Activated naive CD4-positive, alpha-beta T cell treated with anti-CD3 and anti-CD28 coated beads, Interleukin-2, amount 50 U/mL, for 72 hours (primary cell): ENCODE measurements at regions not wholly inside any gene's neighbourhood (a gene's known extent, or its start where the extent isn't known, plus 50 kb on each side); places are given as distances from the start of the nearest gene placed in this dataset.

ENCODE experiments used
- ATAC-seq, 2 donors: fragments of 150-1000 bp; cut with Tn5 transposase; 2 replicates each; pipeline ENCODE4 v1.10.0; 2021; ENCODE audit warnings: mild to moderate bottlenecking in 2 of 2, moderate library complexity in 2 of 2
- DNase-seq, 2 donors: peaks; one replicate each; pipeline ENCODE4 v3.0.0; 2021 to 2022; ENCODE audit warnings: low spot score in 2 of 2
- H3K27ac Mint-ChIP-seq, 2 donors: one replicate each; pipeline ENCODE4 v1.8.0; 2022; ENCODE audit warnings: mild to moderate bottlenecking in 2 of 2, mixed read lengths in 2 of 2
- H3K36me3 Mint-ChIP-seq, 2 donors: one replicate each; pipeline ENCODE4 v1.8.0; 2022; ENCODE audit warnings: mixed read lengths in 2 of 2
- H3K9me3 Mint-ChIP-seq, 2 donors: one replicate each; pipeline ENCODE4 v1.8.0; 2022; ENCODE audit warnings: mixed read lengths in 2 of 2

DNA sequence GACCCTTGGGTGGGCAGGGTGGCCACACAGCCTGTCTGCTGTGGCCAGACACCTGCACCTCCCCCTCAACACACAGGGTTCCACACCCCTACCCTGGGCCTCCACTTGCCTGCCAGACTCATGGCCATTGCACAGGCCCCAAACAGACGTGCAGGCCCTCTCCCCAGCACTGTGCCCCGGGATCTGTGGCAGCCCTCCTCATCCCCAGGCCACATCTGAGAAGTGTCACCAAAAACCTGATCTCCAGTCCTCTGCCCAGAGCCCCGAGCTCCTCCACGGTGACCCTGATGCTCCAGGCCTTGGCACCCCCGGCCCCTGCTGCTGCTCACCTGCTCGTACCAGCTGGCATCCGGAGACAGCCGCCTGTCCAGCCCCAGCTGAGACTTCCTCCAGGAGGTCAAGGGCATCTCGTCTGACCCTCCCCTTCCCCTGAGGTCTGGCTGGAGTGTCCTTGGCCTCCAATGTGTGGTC lies 160.1 kb downstream of the DLL1 start:
- H3K27ac Mint-ChIP-seq: peak overlapping the region in 1 of 2 donors; percentile 48
- DNase-seq: peak in 1 of 2 donors; percentile 47
- no peak for ATAC-seq
- H3K36me3 Mint-ChIP-seq: no peaks in the 10 kb centered on the region
- no peaks in the 10 kb centered on the region for H3K9me3 Mint-ChIP-seq

DNA sequence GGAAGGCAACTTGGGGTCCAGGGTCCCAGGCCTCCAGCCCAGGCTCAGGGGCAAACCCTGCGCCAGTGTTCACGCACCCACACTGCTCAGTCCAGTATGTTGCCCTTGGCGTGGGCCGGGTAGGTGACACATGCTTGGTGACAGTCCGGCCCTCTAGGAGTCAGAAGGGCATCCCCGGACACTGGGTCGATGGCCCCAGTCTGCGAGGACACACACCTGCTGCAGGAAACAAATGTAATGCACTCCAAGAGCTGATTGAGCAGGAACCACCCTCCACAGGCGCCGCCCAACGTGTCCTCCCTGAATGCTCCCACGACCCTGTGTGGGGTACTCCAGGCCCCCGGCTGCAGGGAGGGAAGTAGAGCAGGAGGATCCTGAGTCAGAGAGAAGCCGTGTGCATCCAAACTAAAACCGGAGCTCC lies 160.7 kb downstream of the DLL1 start:
- DNase-seq (peak in 1 of 2 donors; percentile 52), ATAC-seq (no peak)
- H3K9me3 Mint-ChIP-seq: no peaks in the 10 kb centered on the region
- no peaks in the 10 kb centered on the region for H3K36me3 Mint-ChIP-seq
- no peak overlapping the region for H3K27ac Mint-ChIP-seq

DNA sequence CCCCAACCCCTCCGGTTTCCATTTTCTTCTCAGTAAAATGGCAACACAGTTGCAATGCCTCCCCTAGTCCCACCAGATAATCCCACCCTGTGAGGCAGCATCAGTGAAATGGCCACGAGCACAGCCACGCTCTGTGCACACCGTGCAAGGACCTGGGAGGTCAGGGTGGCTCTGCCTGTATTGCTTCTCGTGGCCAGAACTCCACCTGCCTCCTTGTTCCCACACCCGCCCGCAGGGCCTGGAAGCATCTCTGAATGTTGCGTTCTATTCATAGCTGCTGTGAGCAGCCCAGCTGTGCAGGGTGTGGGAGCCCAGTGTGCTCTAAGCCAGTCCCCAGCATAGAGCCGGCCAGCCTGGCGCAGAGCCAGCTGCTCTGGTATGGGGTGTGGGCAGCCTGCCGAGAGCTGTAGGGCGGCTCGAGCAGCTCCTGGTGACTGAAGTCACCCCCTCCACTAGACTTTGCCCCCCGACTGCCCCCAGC lies 161.1 kb downstream of the DLL1 start:
- no peaks in the 10 kb centered on the region for H3K36me3 Mint-ChIP-seq
- no peaks in the 10 kb centered on the region for H3K9me3 Mint-ChIP-seq
- no peak overlapping the region for H3K27ac Mint-ChIP-seq
- ATAC-seq (no peak), DNase-seq (peak in 1 of 2 donors; percentile 43)

DNA sequence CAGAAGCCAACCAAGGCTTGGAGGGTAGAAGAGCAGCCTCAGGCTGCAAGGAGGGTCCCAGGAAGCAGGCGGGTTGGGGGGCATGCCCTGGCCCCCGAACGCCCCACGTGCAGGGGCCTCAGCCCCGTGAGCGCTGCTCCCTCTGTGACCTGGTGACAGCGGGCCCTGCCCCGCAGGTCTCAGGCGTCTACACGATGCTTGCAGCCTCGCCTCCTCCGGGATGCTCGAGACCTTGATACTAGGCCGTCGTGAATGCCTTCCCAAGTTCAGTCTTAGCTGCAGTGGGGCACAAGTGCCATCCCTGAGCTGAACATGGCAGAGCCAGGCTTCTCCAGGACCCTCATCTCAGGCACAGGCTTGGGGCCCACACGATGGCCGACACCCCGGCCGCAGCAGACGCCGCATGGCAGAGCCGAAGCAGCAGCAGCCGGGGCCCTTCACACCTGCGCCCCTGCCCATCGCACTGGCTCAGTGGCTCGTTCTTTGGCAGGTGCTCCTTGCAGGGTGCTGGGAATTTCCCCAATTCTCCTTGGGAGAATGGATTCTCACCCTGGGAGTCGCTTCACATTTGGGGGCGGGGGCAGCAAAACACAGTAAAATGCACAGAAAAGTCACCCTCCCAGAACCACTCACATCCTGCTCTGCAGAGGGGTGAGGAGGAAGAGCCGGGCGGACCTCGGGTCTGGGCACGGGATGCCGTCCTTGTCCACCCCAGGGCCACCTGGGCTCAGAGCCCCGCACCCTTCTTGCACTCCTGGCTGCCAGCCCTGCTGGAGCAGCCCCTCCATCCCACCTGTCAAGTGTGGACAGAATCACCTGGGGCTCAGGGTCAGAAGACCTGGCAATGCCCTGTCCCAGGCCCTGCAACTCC lies 161.8 kb downstream of the DLL1 start:
- DNase-seq: peak in 1 of 2 donors; percentile 50
- H3K27ac Mint-ChIP-seq: no peak overlapping the region
- no peak for ATAC-seq

DNA sequence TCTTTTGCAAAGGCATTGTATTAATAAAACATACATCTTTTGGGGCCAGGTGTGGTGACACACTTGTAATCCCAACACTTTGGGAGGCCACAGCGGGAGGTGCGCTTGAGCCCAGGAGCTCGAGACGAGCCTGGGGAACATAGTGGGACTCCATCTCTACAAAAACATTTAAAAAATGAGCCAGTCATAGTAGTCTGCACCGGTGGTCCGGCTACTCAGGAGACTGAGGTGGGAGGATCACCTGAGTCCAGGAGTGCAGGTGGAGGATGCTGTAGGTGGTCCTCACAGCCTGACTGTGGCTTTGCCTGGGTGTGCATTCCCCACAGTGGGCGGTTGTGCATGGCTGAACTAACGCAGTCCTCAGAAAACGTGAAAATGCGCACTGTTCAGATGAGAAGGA lies 162.5 kb downstream of the DLL1 start:
- ATAC-seq: no peak
- Mint-ChIP-seq H3K9me3 (no peaks in the 10 kb centered on the region), H3K36me3 (no peaks in the 10 kb centered on the region)

More for the DNA sequence above, 161.8 kb downstream of the DLL1 start:
- Mint-ChIP-seq H3K36me3 (no peaks in the 10 kb centered on the region), H3K9me3 (no peaks in the 10 kb centered on the region)

DNA sequence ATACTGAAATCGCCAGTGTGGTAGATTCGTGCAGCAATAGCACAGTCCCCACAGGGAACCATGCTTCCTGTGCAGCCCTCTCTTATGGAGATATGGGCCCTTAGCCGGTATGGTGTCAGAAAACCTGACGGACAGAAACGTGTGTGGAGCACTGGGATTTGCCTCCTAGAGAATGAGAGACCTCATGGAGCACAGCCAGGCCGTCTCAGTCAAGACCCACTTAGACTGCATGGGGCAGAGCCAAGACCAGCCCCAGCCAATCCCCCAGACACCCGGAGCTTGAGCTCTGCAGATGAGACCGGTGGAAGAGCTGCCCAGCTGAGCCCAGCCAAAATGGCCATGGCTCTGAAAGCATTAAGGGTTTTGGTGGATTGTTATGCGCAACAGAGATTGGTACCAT lies 163.7 kb downstream of the DLL1 start:
- Mint-ChIP-seq H3K9me3 (peaks cover 0 to 3% of the 10 kb centered on the region in 2 donors), H3K27ac (no peak overlapping the region), H3K36me3 (peaks cover 0 to 4% of the 10 kb centered on the region in 2 donors)
- DNase-seq (peak in 1 of 2 donors; percentile 9), ATAC-seq (no peak)

More for the DNA sequence above, 162.5 kb downstream of the DLL1 start:
- H3K27ac Mint-ChIP-seq: no peak overlapping the region
- DNase-seq: peak in 1 of 2 donors; percentile 25

DNA sequence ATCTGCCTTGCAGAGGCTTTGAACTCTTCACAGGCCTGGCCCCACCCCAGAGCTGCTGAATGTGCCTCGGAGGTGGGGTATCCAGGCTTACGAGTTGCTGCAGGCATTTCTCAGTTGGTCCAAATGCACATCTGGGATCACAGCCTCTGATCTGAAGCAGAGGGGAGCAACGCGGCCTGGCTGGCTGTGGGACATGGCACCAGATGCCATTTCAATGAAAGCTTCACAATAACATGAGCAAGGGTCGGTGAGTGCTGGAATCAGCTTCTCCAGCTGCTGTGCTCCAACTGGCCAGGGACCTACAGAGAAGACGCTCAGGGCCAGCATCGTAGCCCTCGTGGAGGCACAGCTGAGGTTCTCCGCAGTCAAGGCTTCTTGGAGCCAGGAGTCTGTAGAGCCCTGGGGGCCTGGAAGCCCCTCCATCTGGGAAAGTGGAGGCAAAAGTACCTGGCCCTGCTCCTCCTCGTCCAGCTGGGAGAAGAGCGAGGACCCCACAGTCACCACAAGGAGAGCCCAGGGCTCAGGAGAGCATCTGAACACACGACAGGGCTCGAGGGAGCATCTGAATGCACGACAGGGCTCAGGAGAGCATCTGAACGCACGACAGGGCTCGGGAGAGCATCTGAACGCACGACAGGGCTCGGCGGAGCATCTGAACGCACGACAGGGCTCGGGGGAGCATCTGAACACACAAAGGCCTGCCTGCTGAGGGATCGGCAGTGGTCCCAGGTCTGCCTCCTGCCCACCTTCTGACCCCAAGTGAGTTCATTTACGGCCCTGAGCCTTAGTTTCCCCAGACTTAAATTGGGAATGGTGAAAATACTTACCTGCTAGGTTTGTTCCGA lies 165.2 kb downstream of the DLL1 start:
- ATAC-seq (no peak), DNase-seq (peak in 1 of 2 donors; percentile 48)
- Mint-ChIP-seq H3K27ac (no peak overlapping the region), H3K9me3 (peaks cover 5 to 13% of the 10 kb centered on the region in 2 donors), H3K36me3 (peaks cover 6 to 11% of the 10 kb centered on the region in 2 donors)

DNA sequence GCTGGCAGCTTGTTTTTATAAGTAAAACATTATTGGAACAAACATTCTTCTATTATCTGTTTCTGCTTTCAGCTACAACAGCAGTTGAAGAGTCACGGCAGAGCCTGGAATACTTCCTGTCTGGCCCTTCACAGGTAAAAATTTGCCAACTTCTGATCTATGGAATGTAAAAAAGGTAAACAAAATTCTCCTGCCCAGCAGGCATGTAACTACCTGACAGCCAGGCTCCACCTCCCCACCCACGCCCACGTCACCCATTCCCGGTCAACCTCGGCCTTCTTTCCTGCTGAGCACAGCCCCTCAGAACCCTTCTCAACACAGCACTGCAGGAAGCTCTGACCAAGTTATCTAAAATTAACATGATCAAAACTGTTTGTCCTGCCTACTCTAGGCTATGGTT lies 166.0 kb downstream of the DLL1 start:
- DNase-seq: peak in 1 of 2 donors; percentile 7
- H3K36me3 Mint-ChIP-seq: peaks cover 10 to 16% of the 10 kb centered on the region in 2 donors

DNA sequence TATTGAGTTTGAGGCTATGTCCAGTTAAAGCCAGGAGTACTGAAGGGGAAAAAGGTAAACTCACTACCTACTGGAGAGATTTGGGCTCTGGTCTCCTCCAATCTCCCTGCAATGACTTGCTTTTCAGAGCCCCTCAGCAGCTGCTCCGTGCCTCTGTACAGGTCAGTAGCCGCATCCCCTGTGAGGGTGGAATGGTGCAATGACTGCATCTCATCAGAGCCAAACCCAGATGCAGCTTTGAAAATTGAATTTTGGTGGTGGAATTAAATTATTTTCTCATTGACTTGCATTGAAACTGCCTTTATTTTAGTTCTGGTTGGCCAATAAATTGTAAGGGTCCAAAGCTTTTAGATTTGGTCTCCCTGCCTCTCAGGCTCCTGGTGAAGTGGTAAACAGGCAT lies 166.7 kb downstream of the DLL1 start:
- peaks cover 10 to 16% of the 10 kb centered on the region in 2 donors for H3K36me3 Mint-ChIP-seq
- peaks cover 12 to 17% of the 10 kb centered on the region in 2 donors for H3K9me3 Mint-ChIP-seq
- DNase-seq: peak in 1 of 2 donors; percentile 4

More for the DNA sequence above, 166.0 kb downstream of the DLL1 start:
- H3K27ac Mint-ChIP-seq: no peak overlapping the region
- no peak for ATAC-seq
- peaks cover 10 to 17% of the 10 kb centered on the region in 2 donors for H3K9me3 Mint-ChIP-seq

DNA sequence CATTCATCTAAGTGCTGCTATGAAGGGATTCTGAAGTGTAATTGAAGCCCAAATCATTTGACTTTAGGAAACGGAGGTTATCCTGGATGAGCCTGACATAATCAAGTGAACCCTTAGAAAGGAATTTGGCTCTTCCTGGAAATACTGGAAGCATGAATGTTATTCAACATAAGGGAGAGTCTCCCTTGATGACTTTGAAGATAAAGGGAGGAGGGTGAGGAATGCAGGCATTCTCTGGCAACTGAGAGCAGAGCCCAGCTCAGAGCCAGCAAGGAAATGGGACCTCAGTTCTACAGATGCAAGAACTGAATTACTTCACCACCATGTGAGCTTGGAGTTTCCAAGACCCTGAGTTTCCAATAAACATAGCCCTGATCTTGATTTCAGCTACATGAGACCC lies 168.2 kb downstream of the DLL1 start:
- H3K9me3 Mint-ChIP-seq: peaks cover 12 to 17% of the 10 kb centered on the region in 2 donors
- ATAC-seq (no peak), DNase-seq (no peak)
- no peak overlapping the region for H3K27ac Mint-ChIP-seq
- peaks cover 10 to 16% of the 10 kb centered on the region in 2 donors for H3K36me3 Mint-ChIP-seq

More for the DNA sequence above, 166.7 kb downstream of the DLL1 start:
- H3K27ac Mint-ChIP-seq: no peak overlapping the region
- ATAC-seq: no peak

DNA sequence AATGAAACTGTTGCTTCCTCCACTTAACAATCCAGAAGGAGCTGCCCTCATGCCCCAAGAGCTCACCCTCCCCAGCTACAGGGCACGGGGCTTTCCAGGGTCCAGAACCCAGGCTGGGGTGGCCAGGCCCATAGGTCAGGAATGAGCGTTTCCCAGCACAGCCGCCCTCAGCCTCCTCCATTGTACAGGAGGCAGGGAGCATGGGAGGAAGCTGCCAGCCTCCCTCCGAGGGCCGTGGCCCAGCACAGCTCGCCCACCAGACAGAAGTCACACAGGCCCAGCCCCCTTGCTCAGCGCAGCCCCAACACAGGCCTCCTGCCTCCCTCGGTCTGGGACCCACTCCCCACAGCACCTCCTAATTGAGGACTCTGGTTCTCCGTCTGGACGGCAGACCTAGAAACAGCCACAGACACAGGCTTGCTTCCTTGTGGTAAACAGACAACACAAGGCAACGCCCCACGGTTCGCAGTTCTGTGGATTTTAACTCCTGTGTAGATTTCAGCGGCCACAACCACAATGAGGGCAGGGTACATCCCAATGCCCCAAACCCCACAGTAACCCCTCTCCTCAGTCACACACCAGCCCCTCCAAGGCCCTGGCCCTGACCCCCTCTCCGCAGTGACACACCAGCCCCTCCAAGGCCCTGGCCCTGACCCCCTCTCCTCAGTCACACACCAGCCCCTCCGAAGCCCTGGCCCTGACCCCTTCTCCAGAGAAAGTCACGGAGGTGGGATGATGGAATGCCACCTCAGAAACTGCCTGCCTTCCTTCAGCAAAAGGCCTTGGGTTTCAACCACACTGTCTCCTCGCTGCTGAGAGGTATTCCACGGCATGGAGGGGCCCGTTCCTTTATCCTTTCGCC lies 173.5 kb downstream of the DLL1 start:
- ATAC-seq: no peak

DNA sequence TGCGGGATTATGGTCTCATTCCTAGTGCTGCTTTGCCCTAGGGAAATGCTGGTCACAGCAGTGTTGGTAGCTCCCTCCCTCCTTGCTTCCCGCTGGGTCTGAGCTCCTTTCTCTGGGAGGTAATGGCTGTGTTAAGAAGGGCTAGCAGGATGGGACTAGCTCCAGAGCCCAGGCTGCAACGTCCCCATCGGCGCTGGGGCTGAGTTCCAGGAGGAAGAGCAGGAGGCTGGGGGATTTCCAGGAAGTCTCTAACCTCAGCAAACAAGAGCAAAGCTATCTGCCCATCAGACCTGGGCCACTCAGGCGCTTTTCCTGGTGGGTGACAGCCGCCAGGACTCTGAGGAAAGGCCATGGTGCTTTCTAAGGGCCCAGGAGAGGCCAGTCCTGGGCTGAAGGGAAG lies 174.2 kb downstream of the DLL1 start:
- DNase-seq (peak in 1 of 2 donors; percentile 11), ATAC-seq (no peak)
- peaks cover 8 to 10% of the 10 kb centered on the region in 2 donors for H3K9me3 Mint-ChIP-seq

More for the DNA sequence above, 173.5 kb downstream of the DLL1 start:
- H3K9me3 Mint-ChIP-seq: peaks cover 12 to 15% of the 10 kb centered on the region in 2 donors
- no peak overlapping the region for H3K27ac Mint-ChIP-seq
- H3K36me3 Mint-ChIP-seq: peaks cover 8 to 16% of the 10 kb centered on the region in 2 donors
- DNase-seq: peak in 1 of 2 donors; percentile 38

DNA sequence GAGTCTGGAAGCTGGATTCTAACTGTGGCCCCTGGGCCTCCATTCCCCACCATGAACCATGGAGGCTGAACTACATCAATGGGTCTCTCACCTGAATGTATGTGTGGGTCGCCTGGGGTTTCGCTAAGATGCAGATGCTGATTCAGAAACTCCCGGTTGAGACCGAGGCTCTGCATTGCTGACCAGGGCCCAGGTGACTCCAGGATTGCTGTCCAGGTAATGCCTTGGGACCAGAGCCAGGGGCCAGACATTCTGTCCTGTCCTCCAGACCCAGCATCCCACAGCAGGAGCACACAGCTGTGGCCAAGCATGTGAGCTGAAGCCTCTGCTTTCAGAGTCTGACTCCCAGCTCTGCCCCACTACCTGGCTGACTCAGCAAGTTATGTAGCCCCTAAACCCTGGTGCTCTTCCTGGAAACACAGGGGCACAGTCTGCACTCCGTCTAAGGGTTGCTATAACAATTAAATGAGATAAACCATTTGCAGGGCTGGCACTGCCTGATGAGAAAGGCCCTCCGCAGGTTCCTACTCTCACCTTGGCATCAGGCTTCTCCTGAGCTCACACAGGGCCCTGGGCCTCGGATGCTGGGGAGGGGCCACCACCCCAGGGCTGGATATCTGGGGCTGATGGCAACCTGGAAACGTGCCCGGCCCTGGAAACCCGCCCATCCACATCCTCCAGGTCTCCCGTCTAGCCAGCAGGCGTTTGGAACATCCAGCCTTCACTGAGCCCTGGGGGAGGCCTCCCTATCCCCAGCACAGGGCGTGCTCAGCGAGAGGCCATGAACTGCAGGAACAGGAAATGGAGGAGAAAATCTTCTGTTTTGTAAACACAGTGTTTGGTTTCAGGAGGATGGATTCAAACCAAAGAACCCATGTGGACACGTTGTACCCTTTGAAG lies 175.7 kb downstream of the DLL1 start:
- ATAC-seq (no peak), DNase-seq (peak in 1 of 2 donors; percentile 49)
- Mint-ChIP-seq H3K36me3 (no peaks in the 10 kb centered on the region), H3K27ac (no peak overlapping the region), H3K9me3 (peaks cover 0 to 3% of the 10 kb centered on the region in 2 donors)

More for the DNA sequence above, 174.2 kb downstream of the DLL1 start:
- Mint-ChIP-seq H3K36me3 (peaks cover 6 to 14% of the 10 kb centered on the region in 2 donors), H3K27ac (no peak overlapping the region)

DNA sequence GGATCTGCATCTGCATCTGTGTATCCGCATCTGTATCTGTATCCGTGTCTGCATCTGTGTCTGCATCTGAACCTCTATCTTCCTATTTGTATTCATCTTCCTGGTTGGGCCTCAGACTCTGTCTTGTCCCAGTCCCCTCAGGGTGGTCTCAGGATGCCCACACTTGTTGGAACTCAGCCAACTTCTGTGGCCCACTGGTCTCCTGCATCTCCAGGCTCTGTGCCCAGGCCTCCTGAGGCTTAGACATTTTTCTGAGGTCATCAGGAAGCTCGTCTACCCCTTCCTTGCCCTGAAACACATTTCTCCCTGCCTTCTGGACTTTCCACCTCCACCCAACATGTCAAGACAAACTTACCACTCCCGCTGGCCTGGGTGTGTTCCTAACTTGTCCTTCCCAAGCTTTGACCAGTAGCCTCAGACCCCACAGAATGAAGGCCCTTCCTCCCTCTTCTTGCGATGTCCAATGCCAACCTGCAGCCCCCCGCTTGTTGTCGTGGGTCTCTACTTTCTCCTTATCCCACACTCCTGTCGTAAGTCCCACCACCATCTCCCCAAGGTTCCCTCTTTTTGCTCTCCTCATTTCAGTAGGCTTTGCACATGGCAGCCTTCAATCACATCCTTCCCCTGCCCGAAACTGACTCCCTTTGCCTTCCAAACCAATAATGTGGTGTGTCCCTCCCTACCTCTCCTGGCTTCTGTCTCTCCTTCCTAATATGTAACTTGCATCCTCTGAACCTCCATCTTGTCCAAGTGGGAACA lies 176.5 kb downstream of the DLL1 start:
- ATAC-seq: no peak
- no peaks in the 10 kb centered on the region for H3K36me3 Mint-ChIP-seq
- no peaks in the 10 kb centered on the region for H3K9me3 Mint-ChIP-seq

More for the DNA sequence above, 176.5 kb downstream of the DLL1 start:
- no peak for DNase-seq
- H3K27ac Mint-ChIP-seq: no peak overlapping the region
